NCI-H1436 treated with DMSO at 0.1 percent for 48 hours (cell line): ENCODE measurements at regions not wholly inside any gene's neighbourhood (a gene's known extent, or its start where the extent isn't known, plus 50 kb on each side); places are given as distances from the start of the nearest gene placed in this dataset.
"Not testable (repeated sequence)": the region's sequence is repeated elsewhere in the genome, so short reads cannot be mapped to it uniquely, and the experiment has no call there.

Experiments
- DNase-seq: peaks from one replicate; lab custom pipeline; 2025; lab: John Stamatoyannopoulos, UW

- no peak for DNase-seq
These were observed 49.7 kb downstream of the SIPA1L2 start for GRCh38 chr1:232579958-232580941.

- DNase-seq, result no peak
These were observed 50.5 kb downstream of the SIPA1L2 start for GRCh38 chr1:232579466-232579865.

GRCh38 chr1:232578651-232579195, 51.2 kb downstream of the SIPA1L2 start:
- no peak for DNase-seq

- DNase-seq, result no peak
These were observed 52.2 kb downstream of the SIPA1L2 start for GRCh38 chr1:232577772-232578171.

- DNase-seq, result no peak
These were observed 53.4 kb downstream of the SIPA1L2 start for GRCh38 chr1:232576537-232576936.

- DNase-seq, result no peak
These were observed 54.2 kb downstream of the SIPA1L2 start for GRCh38 chr1:232575763-232576040.

GRCh38 chr1:232574889-232575762, 54.8 kb downstream of the SIPA1L2 start:
- no peak for DNase-seq

GRCh38 chr1:232574077-232574476, 55.9 kb downstream of the SIPA1L2 start:
- DNase-seq, result no peak

GRCh38 chr1:232571523-232571922, 58.4 kb downstream of the SIPA1L2 start:
- DNase-seq, result peak; percentile 90

- no peak for DNase-seq
These were observed 59.9 kb downstream of the SIPA1L2 start for GRCh38 chr1:232570007-232570406.

GRCh38 chr1:232569554-232569921, 60.4 kb downstream of the SIPA1L2 start:
- DNase-seq, result not testable (repeated sequence)

GRCh38 chr1:232568906-232569553, 60.9 kb downstream of the SIPA1L2 start:
- peak; percentile 87 for DNase-seq

GRCh38 chr1:232568331-232568852, 61.5 kb downstream of the SIPA1L2 start:
- no peak for DNase-seq

GRCh38 chr1:232566093-232566492, 63.8 kb downstream of the SIPA1L2 start:
- no peak for DNase-seq

- no peak for DNase-seq
These were observed 67.0 kb downstream of the SIPA1L2 start for GRCh38 chr1:232562855-232563510.

GRCh38 chr1:232561381-232561780, 68.6 kb downstream of the SIPA1L2 start:
- no peak for DNase-seq

GRCh38 chr1:232560940-232561339, 69.0 kb downstream of the SIPA1L2 start:
- DNase-seq, result no peak

- no peak for DNase-seq
These were observed 71.0 kb downstream of the SIPA1L2 start for GRCh38 chr1:232558954-232559353.

GRCh38 chr1:232557502-232558191, 72.3 kb downstream of the SIPA1L2 start:
- DNase-seq, result no peak

- no peak for DNase-seq
These were observed 72.8 kb downstream of the SIPA1L2 start for GRCh38 chr1:232557096-232557495.

GRCh38 chr1:232556351-232556750, 73.6 kb downstream of the SIPA1L2 start:
- DNase-seq, result no peak
